CD14-positive monocyte (primary cell): ENCODE measurements at regions not wholly inside any gene's neighbourhood (a gene's known extent, or its start where the extent isn't known, plus 50 kb on each side); places are given as distances from the start of the nearest gene placed in this dataset.

Experiments
- DNase-seq, 3 donors: peaks; one replicate each; pipeline ENCODE4 v3.0.0-alpha.2; 2011 to 2022
- H2AFZ ChIP-seq: 2 replicates; pipeline ENCODE4 v1.6.0; 2012; ENCODE audit warnings: mild to moderate bottlenecking, low read depth, low read length, inconsistent platforms; ENCODE audit not compliant: insufficient read depth, poor library complexity, severe bottlenecking
- H3K27ac ChIP-seq, 2 donors: 1 replicate in 1 of 2; 2 replicates in 1 of 2; pipeline ENCODE4 v1.5.1; 2012 to 2013; ENCODE audit warnings: low read length in 2 of 2, control low read depth in 1 of 2, inconsistent platforms in 1 of 2, low read depth in 1 of 2, mild to moderate bottlenecking in 1 of 2
- H3K27me3 ChIP-seq, 2 donors: one replicate each; pipeline versions ENCODE4 v1.6.0 to v1.6.1; 2011 to 2013; ENCODE audit warnings: low read length in 2 of 2; ENCODE audit not compliant: control insufficient read depth in 2 of 2, insufficient read depth in 2 of 2
- H3K36me3 ChIP-seq, 2 donors: replicated peaks in 1 of 2; 1 replicate in 1 of 2; 2 replicates in 1 of 2; pipeline versions ENCODE4 v1.5.1 to v1.6.1; 2012 to 2013; ENCODE audit warnings: low read length in 2 of 2, control low read depth in 1 of 2, inconsistent platforms in 1 of 2, mild to moderate bottlenecking in 1 of 2; ENCODE audit not compliant: insufficient read depth in 2 of 2, control insufficient read depth in 1 of 2
- H3K4me1 ChIP-seq, 2 donors: 1 replicate in 1 of 2; 2 replicates in 1 of 2; pipeline versions ENCODE4 v1.5.1 to v1.6.1; 2012 to 2013; ENCODE audit warnings: low read length in 2 of 2, control low read depth in 1 of 2, inconsistent platforms in 1 of 2, mild to moderate bottlenecking in 1 of 2, moderate library complexity in 1 of 2; ENCODE audit not compliant: insufficient read depth in 2 of 2, control insufficient read depth in 1 of 2
- H3K4me2 ChIP-seq: replicated peaks from 2 replicates; pipeline ENCODE3; 2012; ENCODE audit warnings: low read length, moderate library complexity, mild to moderate bottlenecking; ENCODE audit not compliant: poor library complexity, severe bottlenecking; ENCODE audit errors: extremely low read depth
- H3K4me3 ChIP-seq, 3 experiments: fragments of 200-600 bp in 1 of 3; sonication (generic) in 1 of 3; replicated peaks in 1 of 3; 1 replicate in 2 of 3; 2 replicates in 1 of 3; pipeline ENCODE4 v1.5.1; 2011 to 2013; ENCODE audit warnings: low read length in 3 of 3, mild to moderate bottlenecking in 3 of 3, control low read depth in 2 of 3, low read depth in 2 of 3, inconsistent platforms in 1 of 3, moderate library complexity in 1 of 3
- H3K79me2 ChIP-seq: 2 replicates; pipeline ENCODE4 v1.6.0; 2012; ENCODE audit warnings: mild to moderate bottlenecking, control low read depth, inconsistent platforms, low read length, moderate library complexity; ENCODE audit not compliant: insufficient read depth
- H3K9ac ChIP-seq: 2 replicates; pipeline ENCODE4 v1.6.0; 2017; ENCODE audit warnings: low read length, mild to moderate bottlenecking; ENCODE audit not compliant: insufficient read depth, poor library complexity, severe bottlenecking
- H3K9me3 ChIP-seq, 2 donors: replicated peaks in 1 of 2; 1 replicate in 1 of 2; 2 replicates in 1 of 2; pipeline versions ENCODE4 v1.5.1 to v1.6.1; 2012 to 2013; ENCODE audit warnings: low read length in 2 of 2, control low read depth in 1 of 2; ENCODE audit not compliant: control insufficient read depth in 1 of 2, insufficient read depth in 1 of 2
- H4K20me1 ChIP-seq: 2 replicates; pipeline ENCODE4 v1.6.0; 2012; ENCODE audit warnings: mild to moderate bottlenecking, low read length, control low read depth, moderate library complexity; ENCODE audit not compliant: insufficient read depth
- H3K27ac Mint-ChIP-seq, 7 donors: one replicate each; pipeline ENCODE4 v1.8.0; 2020; ENCODE audit warnings: mild to moderate bottlenecking in 7 of 7, mixed read lengths in 7 of 7, moderate library complexity in 6 of 7, inconsistent platforms in 2 of 7
- H3K27me3 Mint-ChIP-seq, 3 donors: one replicate each; pipeline ENCODE4 v1.8.0; 2021 to 2022; ENCODE audit warnings: low read depth in 3 of 3, mild to moderate bottlenecking in 3 of 3, mixed read lengths in 3 of 3, moderate library complexity in 3 of 3, inconsistent platforms in 1 of 3
- H3K36me3 Mint-ChIP-seq, 2 donors: one replicate each; pipeline ENCODE4 v1.8.0; 2020; ENCODE audit warnings: mixed read lengths in 2 of 2, inconsistent platforms in 1 of 2, mild to moderate bottlenecking in 1 of 2
- H3K4me1 Mint-ChIP-seq: one replicate; pipeline ENCODE4 v1.8.0; 2020; ENCODE audit warnings: mild to moderate bottlenecking, mixed read lengths
- H3K4me3 Mint-ChIP-seq, 2 donors: one replicate each; pipeline ENCODE4 v1.8.0; 2020; ENCODE audit warnings: mild to moderate bottlenecking in 2 of 2, mixed read lengths in 2 of 2, moderate library complexity in 1 of 2
- H3K9me3 Mint-ChIP-seq, 7 donors: one replicate each; pipeline ENCODE4 v1.8.0; 2020 to 2022; ENCODE audit warnings: mixed read lengths in 7 of 7, mild to moderate bottlenecking in 6 of 7, moderate library complexity in 6 of 7, inconsistent platforms in 2 of 7
- WGBS: methylation state at CpG from one replicate; pipeline ENCODE4 v1.1.5; 2013; ENCODE audit warnings: missing lambda C conversion rate; ENCODE audit not compliant: insufficient coverage; 5-methylcytosine and 5-hydroxymethylcytosine counted together
- intact Hi-C, 2 donors: fragments of 100-400 bp; cut with micrococcal nuclease; formaldehyde crosslinking; loops; one replicate each; pipeline versions ENCODE4 v1.15.0 to v1.15.1; 2023
- TF ChIP-seq, protein P1 (sequence below): fragments of 200-600 bp; IDR thresholded peaks from one replicate; pipeline ENCODE4 v1.8.0; 2022; ENCODE audit warnings: antibody characterized with exemption, mild to moderate bottlenecking

DNA sequence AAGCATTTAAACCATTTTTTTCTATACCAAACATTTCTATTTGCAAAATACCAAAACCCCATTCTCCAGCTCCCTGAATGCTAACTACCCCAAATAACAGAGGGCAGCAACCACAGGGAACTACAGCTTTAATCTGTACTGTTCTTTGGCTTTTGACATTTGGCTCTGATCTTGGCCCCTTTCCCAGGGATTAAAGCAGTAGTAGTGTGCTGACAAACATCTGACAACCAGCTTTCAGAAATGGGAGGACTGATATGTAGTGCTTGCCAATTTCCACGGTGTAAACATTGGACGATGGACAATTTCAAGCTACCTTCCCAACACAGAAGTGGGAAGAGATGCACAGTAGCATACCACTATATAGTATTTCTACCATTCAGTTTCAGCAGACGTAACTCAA lies 88.4 kb upstream of the TEAD1 start:
- TF ChIP-seq, protein P1, sequence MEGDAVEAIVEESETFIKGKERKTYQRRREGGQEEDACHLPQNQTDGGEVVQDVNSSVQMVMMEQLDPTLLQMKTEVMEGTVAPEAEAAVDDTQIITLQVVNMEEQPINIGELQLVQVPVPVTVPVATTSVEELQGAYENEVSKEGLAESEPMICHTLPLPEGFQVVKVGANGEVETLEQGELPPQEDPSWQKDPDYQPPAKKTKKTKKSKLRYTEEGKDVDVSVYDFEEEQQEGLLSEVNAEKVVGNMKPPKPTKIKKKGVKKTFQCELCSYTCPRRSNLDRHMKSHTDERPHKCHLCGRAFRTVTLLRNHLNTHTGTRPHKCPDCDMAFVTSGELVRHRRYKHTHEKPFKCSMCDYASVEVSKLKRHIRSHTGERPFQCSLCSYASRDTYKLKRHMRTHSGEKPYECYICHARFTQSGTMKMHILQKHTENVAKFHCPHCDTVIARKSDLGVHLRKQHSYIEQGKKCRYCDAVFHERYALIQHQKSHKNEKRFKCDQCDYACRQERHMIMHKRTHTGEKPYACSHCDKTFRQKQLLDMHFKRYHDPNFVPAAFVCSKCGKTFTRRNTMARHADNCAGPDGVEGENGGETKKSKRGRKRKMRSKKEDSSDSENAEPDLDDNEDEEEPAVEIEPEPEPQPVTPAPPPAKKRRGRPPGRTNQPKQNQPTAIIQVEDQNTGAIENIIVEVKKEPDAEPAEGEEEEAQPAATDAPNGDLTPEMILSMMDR = no peak
- H3K4me1 ChIP-seq = no peaks in the 10 kb centered on the region
- no peak overlapping the region for H3K4me3 Mint-ChIP-seq
- no peaks in the 10 kb centered on the region for H4K20me1 ChIP-seq
- no peak overlapping the region for H3K27ac ChIP-seq
- no peaks in the 10 kb centered on the region for H3K9me3 Mint-ChIP-seq
- no peak overlapping the region for H3K9ac ChIP-seq
- no peak overlapping the region for H3K27ac Mint-ChIP-seq
- no peaks in the 10 kb centered on the region for H3K36me3 Mint-ChIP-seq
- peaks cover 2 to 11% (median 9%) of the 10 kb centered on the region in 3 donors for H3K27me3 Mint-ChIP-seq
- no peak overlapping the region for H2AFZ ChIP-seq
- no peaks in the 10 kb centered on the region for H3K36me3 ChIP-seq
- no peak overlapping the region for H3K4me2 ChIP-seq
- intact Hi-C loops = no loop called here
- no peaks in the 10 kb centered on the region for H3K27me3 ChIP-seq
- no peaks in the 10 kb centered on the region for H3K79me2 ChIP-seq
- no peak for DNase-seq
- H3K4me1 Mint-ChIP-seq = no peaks in the 10 kb centered on the region
- no CpG with 5 or more reads among the region's 3 CpGs for WGBS
- H3K4me3 ChIP-seq = no peak overlapping the region
- H3K9me3 ChIP-seq = no peaks in the 10 kb centered on the region

DNA sequence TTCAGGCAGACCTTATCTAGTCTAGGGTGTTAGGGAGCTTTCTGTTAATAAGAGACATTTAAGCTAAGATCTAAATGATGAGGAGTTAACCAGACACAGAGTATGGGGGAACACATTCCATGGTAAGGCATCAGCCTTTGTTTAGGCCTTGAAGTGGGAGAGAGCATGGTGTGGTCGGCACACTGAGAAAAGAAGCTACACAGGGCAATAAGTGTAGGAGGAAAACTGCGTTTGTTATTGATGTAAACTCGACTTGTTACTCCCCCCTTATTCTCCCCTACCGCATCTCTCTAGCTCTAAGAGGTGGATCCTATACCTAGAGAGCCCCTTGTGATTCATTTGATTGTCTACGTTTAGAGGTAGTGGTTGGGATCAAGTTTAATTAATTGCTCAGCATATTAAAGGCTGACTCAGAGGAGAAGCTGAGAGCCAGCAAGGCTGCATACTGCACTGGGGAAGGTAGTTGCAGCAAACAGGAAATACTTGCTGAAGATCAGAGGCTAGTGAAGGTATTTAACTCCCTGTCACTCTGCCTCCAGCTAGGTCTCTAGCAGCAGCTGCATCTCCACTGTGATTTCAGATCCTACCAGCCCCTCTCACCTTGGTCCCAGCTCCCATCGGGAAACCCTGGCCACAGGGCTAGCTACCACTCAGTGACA lies 86.8 kb upstream of the TEAD1 start:
- no peak overlapping the region for H3K4me3 ChIP-seq
- H3K27ac Mint-ChIP-seq = no peak overlapping the region
- no peaks in the 10 kb centered on the region for H3K27me3 ChIP-seq
- no peaks in the 10 kb centered on the region for H4K20me1 ChIP-seq
- no peaks in the 10 kb centered on the region for H3K36me3 ChIP-seq
- H3K79me2 ChIP-seq = no peaks in the 10 kb centered on the region
- no peaks in the 10 kb centered on the region for H3K36me3 Mint-ChIP-seq
- no peak overlapping the region for H3K27ac ChIP-seq
- no peak overlapping the region for H3K4me3 Mint-ChIP-seq
- no peak for DNase-seq
- no peak overlapping the region for H3K9ac ChIP-seq
- H3K9me3 Mint-ChIP-seq = no peaks in the 10 kb centered on the region
- TF ChIP-seq, protein P1 = no peak
- no peaks in the 10 kb centered on the region for H3K9me3 ChIP-seq
- no peaks in the 10 kb centered on the region for H3K4me1 Mint-ChIP-seq
- H3K4me1 ChIP-seq = no peaks in the 10 kb centered on the region
- H3K27me3 Mint-ChIP-seq = peaks cover 2 to 11% (median 9%) of the 10 kb centered on the region in 3 donors
- H3K4me2 ChIP-seq = no peak overlapping the region
- intact Hi-C loops = no loop called here
- no peak overlapping the region for H2AFZ ChIP-seq
- WGBS = 50% methylated on average over 2 of the region's 6 CpGs
